ENCODE measurements at regions not wholly inside any gene's neighbourhood (a gene's known extent, or its start where the extent isn't known, plus 50 kb on each side); places are given as distances from the start of the nearest gene placed in this dataset.
"Not testable (repeated sequence)": the region's sequence is repeated elsewhere in the genome, so short reads cannot be mapped to it uniquely, and the experiment has no call there.

DNA sequence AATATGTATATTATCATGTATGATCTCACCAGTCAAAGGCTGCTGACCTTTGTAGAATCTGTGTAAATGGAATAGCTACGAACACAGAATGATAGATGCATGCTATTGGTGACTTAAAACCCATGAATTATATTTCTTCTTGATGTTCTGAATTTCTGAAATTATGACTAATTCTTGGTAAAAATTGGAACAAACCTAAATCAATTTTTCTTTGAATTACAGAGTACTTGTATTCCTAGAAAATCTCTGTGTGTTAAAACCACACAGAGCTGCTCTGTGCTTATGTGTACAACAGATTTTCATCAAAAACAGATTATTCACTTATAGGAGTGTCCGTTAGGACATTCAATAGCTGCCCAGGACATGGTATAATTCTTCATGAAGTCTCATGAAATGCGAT, 108.3 kb upstream of the MDFIC start:
- Histone ChIP-seq H3K36me3 (ENCODE audit: insufficient read depth, low read length) (no peaks in the 10 kb centered on the region), H3K27me3 (ENCODE audit: insufficient read depth, low read length, poor library complexity, severe bottlenecking) (no peaks in the 10 kb centered on the region), H3K4me3 (ENCODE audit: low read length, poor library complexity, severe bottlenecking) (no peak overlapping the region), H2AFZ (ENCODE audit: low read length) (no peak overlapping the region), H3K79me2 (ENCODE audit: insufficient read depth, low read length) (no peaks in the 10 kb centered on the region), H4K20me1 (ENCODE audit: insufficient read depth, low read length, poor library complexity, severe bottlenecking) (no peaks in the 10 kb centered on the region), H3K4me1 (ENCODE audit: insufficient read depth, low read length, poor library complexity, severe bottlenecking) (no peaks in the 10 kb centered on the region), H3K9ac (ENCODE audit: low read depth, low read length, poor library complexity, severe bottlenecking) (no peak overlapping the region), H3K9me3 (ENCODE audit: insufficient read depth, low read depth, low read length) (no peaks in the 10 kb centered on the region), H3F3A (ENCODE audit: low read depth) (no peaks in the 10 kb centered on the region), H3K9me2 (replicated peaks; ENCODE audit: low read depth, low read length) (no peaks in the 10 kb centered on the region), H3K4me2 (ENCODE audit: low read depth, low read length, poor library complexity, severe bottlenecking) (no peak overlapping the region)
- no peak for TF ChIP-seq EZH2phosphoT487 (IDR thresholded peaks at IDR 0.05; ENCODE audit: borderline replicate concordance)
- TF ChIP-seq, protein P1, sequence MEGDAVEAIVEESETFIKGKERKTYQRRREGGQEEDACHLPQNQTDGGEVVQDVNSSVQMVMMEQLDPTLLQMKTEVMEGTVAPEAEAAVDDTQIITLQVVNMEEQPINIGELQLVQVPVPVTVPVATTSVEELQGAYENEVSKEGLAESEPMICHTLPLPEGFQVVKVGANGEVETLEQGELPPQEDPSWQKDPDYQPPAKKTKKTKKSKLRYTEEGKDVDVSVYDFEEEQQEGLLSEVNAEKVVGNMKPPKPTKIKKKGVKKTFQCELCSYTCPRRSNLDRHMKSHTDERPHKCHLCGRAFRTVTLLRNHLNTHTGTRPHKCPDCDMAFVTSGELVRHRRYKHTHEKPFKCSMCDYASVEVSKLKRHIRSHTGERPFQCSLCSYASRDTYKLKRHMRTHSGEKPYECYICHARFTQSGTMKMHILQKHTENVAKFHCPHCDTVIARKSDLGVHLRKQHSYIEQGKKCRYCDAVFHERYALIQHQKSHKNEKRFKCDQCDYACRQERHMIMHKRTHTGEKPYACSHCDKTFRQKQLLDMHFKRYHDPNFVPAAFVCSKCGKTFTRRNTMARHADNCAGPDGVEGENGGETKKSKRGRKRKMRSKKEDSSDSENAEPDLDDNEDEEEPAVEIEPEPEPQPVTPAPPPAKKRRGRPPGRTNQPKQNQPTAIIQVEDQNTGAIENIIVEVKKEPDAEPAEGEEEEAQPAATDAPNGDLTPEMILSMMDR (conservative IDR thresholded peaks at IDR 0.05; ENCODE audit: low read length), result no peak

DNA sequence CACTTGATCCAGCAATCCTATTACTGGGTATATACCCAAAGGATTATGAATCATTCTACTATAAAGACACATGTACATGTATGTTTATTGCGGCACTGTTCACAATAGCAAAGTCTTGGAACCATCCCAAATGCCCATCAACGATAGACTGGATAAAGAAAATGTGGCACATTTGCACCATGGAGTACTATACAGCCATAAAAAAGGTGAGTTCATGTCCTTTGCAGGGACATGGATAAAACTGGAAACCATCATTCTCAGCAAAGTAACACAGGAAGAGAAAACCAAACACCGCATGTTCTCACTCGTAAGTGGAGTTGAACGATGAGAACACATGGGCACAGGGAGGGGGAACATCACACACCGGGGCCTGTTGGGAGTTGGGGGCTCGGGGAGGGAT, 104.9 kb upstream of the MDFIC start:
- not testable (repeated sequence) for H3K4me3 ChIP-seq (ENCODE audit: low read length, poor library complexity, severe bottlenecking); H3K4me1 ChIP-seq (ENCODE audit: insufficient read depth, low read length, poor library complexity, severe bottlenecking); H4K20me1 ChIP-seq (ENCODE audit: insufficient read depth, low read length, poor library complexity, severe bottlenecking); H3K79me2 ChIP-seq (ENCODE audit: insufficient read depth, low read length); H3K27me3 ChIP-seq (ENCODE audit: insufficient read depth, low read length, poor library complexity, severe bottlenecking); H2AFZ ChIP-seq (ENCODE audit: low read length); H3K4me2 ChIP-seq (ENCODE audit: low read depth, low read length, poor library complexity, severe bottlenecking); H3K9me2 ChIP-seq (replicated peaks; ENCODE audit: low read depth, low read length); H3K36me3 ChIP-seq (ENCODE audit: insufficient read depth, low read length); H3K9ac ChIP-seq (ENCODE audit: low read depth, low read length, poor library complexity, severe bottlenecking); H3F3A ChIP-seq (ENCODE audit: low read depth); H3K9me3 ChIP-seq (ENCODE audit: insufficient read depth, low read depth, low read length)

DNA sequence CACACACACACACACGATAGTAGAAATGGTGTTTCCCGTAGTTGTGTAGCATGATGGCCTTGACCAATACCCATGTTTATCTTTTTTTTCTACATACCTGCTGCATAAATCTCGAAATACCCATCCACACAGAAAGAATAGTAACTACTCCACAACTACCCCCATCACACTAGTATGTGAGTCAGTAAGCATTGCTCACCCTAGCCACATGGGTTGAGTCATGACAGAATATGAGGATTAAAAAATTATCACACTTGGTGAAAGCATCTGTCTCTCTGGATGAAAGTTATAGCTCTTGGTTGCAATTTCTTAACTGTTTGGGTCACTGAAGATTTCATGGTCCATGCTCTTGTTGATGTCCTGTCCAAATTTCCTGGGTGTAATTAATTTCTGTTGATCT, 103.4 kb upstream of the MDFIC start:
- H3K4me1 ChIP-seq (ENCODE audit: insufficient read depth, low read length, poor library complexity, severe bottlenecking), result no peaks in the 10 kb centered on the region
- no peaks in the 10 kb centered on the region for H3K9me2 ChIP-seq (replicated peaks; ENCODE audit: low read depth, low read length)
- no peak overlapping the region for H3K9ac ChIP-seq (ENCODE audit: low read depth, low read length, poor library complexity, severe bottlenecking)
- H3F3A ChIP-seq (ENCODE audit: low read depth), result no peaks in the 10 kb centered on the region
- H3K36me3 ChIP-seq (ENCODE audit: insufficient read depth, low read length), result no peaks in the 10 kb centered on the region
- no peaks in the 10 kb centered on the region for H3K79me2 ChIP-seq (ENCODE audit: insufficient read depth, low read length)
- no peaks in the 10 kb centered on the region for H3K9me3 ChIP-seq (ENCODE audit: insufficient read depth, low read depth, low read length)
- no peaks in the 10 kb centered on the region for H3K27me3 ChIP-seq (ENCODE audit: insufficient read depth, low read length, poor library complexity, severe bottlenecking)
- H3K4me3 ChIP-seq (ENCODE audit: low read length, poor library complexity, severe bottlenecking), result no peak overlapping the region
- no peak overlapping the region for H2AFZ ChIP-seq (ENCODE audit: low read length)
- no peak for TF ChIP-seq EZH2phosphoT487 (IDR thresholded peaks at IDR 0.05; ENCODE audit: borderline replicate concordance)
- TF ChIP-seq, protein P1 (conservative IDR thresholded peaks at IDR 0.05; ENCODE audit: low read length), result no peak
- no peaks in the 10 kb centered on the region for H4K20me1 ChIP-seq (ENCODE audit: insufficient read depth, low read length, poor library complexity, severe bottlenecking)
- no peak overlapping the region for H3K4me2 ChIP-seq (ENCODE audit: low read depth, low read length, poor library complexity, severe bottlenecking)

DNA sequence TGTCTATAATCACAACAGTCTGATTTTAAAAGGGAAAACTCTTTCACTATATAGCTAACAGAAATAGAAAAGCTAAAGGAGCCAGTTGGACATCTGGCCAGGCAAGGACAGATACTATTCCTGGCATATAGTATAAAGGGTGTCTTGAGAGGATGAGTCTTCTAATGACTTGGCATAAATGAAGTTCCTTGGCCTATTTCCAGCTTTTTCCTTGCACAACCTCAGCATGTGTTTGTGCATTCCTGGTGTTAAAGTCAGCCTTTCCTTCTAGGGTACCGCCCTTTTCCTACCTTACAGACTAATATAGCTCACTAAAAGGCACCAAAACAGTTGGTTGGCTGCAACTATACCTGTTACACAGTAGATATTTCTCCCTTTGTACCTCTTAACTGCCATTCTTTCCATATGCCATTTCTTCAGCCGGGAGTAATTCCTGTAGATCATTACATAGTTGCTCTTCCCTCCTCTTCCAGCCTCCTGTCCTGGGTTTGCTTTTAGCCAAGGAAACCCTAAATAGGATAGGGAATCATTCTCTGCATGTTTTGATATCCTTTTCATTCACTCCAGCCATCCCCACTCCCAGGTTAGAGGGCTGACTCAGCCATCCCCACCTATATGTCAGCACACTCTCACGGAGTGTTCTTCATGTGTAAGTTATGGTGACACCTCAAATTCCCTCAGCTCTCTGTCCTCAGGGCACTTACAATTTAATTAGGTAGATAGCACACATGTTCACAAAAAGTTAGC, 102.1 kb upstream of the MDFIC start:
- H3K4me1 ChIP-seq (ENCODE audit: insufficient read depth, low read length, poor library complexity, severe bottlenecking), result no peaks in the 10 kb centered on the region
- no peaks in the 10 kb centered on the region for H3K36me3 ChIP-seq (ENCODE audit: insufficient read depth, low read length)
- H3K9me2 ChIP-seq (replicated peaks; ENCODE audit: low read depth, low read length), result no peaks in the 10 kb centered on the region
- H3K4me2 ChIP-seq (ENCODE audit: low read depth, low read length, poor library complexity, severe bottlenecking), result no peak overlapping the region
- no peak overlapping the region for H3K9ac ChIP-seq (ENCODE audit: low read depth, low read length, poor library complexity, severe bottlenecking)
- no peaks in the 10 kb centered on the region for H3K27me3 ChIP-seq (ENCODE audit: insufficient read depth, low read length, poor library complexity, severe bottlenecking)
- no peak for TF ChIP-seq EZH2phosphoT487 (IDR thresholded peaks at IDR 0.05; ENCODE audit: borderline replicate concordance)
- TF ChIP-seq, protein P1 (conservative IDR thresholded peaks at IDR 0.05; ENCODE audit: low read length), result no peak
- H3K9me3 ChIP-seq (ENCODE audit: insufficient read depth, low read depth, low read length), result no peaks in the 10 kb centered on the region
- H2AFZ ChIP-seq (ENCODE audit: low read length), result no peak overlapping the region
- H3K79me2 ChIP-seq (ENCODE audit: insufficient read depth, low read length), result no peaks in the 10 kb centered on the region
- no peaks in the 10 kb centered on the region for H4K20me1 ChIP-seq (ENCODE audit: insufficient read depth, low read length, poor library complexity, severe bottlenecking)
- H3F3A ChIP-seq (ENCODE audit: low read depth), result no peaks in the 10 kb centered on the region
- no peak overlapping the region for H3K4me3 ChIP-seq (ENCODE audit: low read length, poor library complexity, severe bottlenecking)

Data from Loucy (cell line).